HG03432 (cell line): ENCODE measurements at regions not wholly inside any gene's neighbourhood (a gene's known extent, or its start where the extent isn't known, plus 50 kb on each side); places are given as distances from the start of the nearest gene placed in this dataset.

Source experiments
- ATAC-seq: cut with Tn5 transposase; IDR thresholded peaks from one replicate; pipeline ENCODE4 v1.9.1; 2021; ENCODE audit warnings: mild to moderate bottlenecking, moderate library complexity; ENCODE audit not compliant: unreplicated experiment

DNA sequence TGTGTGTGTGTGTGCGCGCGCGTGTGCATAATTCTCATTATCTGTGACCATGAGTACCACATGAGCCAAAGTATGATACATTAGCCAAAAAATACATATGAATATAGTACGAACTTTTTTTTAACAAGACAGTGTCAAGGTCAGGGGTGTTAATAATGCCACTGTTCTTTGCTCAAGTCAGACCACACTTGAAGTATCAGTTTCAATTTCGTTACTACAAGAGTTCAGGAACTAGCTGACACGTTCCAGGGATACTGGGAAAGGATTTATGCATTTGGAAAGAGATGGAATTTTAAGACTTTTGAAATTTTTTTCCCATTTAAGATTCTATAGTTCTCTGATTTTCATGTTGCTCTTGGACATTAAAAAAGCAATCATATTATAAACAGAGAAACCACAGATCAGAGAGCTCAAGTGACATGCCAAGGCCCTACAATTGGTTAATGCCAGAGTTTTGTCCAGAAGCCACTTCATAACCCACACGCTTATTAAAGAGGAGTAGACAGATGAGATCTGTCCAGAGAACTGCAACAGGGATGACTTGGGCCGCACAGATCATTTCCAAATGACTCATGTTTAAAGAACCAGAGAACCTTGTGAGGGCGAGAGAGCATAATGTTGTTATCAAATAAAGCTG is 718.8 kb upstream of the SGCG start:
- ATAC-seq: no peak

DNA sequence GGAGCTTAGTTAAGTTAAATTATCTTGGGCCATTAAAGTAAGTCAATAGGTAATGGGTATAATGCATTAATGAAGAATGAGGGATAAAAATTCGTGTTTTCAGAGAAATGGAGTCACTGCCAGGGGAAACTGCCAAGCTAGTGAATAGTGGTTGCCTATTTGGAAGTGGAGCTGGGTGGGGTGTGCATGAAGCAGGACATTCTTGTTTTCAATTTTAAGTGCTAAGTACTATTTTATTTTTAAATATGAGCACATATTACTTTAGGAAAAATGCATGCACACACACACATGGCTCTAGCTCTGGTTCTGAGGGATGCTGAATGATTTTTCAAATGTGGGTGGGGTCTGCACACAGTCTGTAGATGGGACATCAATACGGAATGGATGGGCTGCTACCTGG is 717.7 kb upstream of the SGCG start:
- ATAC-seq: no peak

DNA sequence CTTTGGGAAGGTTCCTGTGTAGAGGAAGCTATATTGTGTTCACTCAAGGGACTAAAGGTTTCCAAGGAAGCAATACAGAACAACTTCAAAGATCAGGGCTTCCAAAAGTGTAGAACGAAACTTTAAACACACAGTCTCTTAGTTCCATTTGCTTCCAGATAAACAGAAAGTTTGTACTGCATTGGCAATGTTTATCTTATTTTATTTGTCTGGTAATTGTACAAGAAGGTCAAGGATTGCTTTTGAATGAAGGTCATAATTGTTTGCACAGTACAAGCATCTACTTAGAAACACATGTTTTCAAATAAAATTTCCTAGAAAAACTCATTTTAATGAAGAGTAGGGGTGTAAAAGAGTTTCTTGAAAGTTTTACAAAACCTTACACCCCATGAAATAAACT is 712.7 kb upstream of the SGCG start:
- no peak for ATAC-seq

DNA sequence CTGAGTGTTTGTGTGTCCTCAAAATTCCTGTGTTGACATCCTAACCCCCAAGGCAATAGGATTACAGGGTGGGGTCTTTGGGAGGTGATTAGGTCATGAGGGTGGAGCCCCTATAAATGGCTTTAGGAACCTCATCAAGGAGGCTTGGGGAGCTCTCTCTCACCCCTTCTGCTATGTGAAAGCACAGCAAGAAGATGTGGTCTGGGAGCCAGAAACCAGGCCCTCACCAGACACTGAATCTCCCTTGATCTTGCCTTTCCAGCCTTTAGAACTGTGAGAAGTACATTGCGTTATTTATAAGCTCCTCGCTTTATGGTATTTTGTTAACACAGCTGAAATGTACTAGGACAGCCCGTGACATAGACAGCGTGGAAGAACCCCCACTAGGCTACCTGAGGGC is 712.0 kb upstream of the SGCG start:
- no peak for ATAC-seq

DNA sequence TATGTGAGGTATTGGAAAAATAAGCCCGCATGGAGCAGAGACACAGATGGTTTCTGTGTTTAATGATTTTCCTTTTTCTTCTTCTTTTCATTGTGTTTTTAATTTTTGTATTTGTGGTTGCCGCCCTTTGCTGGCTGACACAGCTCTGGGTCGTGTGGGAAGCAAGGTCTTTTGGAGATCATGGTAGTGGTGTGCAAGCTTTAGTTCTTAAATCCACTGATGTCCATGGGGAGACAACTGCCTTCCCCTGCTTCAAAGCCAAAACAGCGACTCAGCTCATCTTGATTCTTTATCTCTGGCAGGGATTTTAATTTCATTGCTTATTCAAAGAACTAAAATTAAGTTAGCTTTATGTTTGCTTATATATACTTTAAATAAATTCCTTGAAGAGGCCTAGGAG is 711.3 kb upstream of the SGCG start:
- ATAC-seq: no peak

DNA sequence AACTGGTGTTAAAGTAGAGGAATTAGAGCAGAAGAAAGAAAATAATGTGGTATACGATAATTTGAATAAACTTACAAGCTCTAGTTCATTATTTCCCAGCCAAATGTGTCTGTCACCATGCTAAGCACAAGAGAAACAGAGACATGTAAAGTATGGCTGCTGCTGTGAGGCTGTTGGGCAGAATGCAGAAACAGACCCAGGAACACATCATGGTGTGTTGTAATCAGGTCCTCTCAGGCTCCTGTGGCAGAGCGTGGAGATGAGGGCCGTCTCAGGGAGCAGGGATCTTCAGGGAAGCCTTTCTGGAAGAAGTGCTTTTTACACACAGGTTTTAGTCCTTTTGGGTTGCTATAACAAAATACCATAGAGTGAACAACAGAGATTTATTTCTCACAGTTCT is 710.7 kb upstream of the SGCG start:
- ATAC-seq: no peak

DNA sequence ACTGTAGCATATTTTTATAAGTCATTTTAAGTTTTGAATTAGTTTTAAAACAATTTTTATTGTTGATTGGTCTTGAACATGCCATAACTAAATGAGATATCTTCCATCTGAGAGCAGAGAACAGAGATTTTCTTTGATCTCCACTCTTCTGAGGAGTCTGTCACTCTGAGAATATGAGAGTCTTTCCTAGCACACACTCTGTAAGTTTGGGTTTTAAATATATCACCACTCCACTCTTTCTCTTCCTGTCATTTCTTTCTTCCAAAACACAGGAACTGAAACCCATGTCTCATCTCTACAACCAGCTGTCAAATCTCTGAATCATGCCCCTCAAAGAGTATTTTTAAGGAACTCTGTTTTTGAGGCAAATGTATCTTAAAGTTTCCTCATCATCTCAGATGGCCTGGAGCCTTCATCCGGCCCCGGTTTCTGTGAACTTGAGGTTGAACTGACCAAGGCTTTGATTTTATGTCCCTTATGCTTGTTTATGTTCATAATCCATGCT is 698.2 kb upstream of the SGCG start:
- no peak for ATAC-seq

DNA sequence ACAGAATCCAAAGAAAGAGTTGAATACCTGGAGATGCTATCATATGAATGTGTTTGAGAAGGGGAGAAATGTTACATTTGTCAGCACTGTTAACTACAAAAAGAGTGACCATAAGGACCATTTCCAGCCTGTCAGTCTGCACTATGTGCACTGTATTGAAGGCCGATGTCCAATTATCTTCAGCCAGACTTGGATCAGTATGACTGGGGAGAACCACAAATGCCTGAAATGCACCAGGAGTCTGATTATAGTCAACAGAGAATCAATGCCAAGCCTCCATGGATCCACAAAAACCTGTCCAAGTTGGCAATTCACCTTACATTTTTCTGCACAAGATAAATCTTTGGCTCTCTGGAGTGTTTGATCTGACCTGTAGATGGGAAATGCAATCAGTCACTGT is 697.5 kb upstream of the SGCG start:
- no peak for ATAC-seq

DNA sequence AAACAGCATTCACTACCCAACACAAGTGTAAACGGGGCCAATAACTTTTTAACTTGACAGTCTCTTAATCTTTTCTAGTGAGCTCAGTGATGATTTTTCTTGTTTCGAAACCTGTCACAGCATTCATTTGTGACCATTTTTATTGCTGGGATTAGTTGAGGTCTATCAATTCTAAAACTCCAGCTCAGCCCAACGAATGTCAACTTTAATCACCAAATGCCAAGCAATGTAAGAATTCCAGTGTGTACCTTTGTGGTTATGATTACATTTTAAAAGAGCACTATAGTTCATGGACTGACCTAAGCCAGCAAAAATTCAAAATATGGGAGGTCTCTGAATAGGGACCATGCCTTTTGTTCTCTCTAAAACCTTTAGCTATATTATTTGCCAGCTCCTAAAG is 694.3 kb upstream of the SGCG start:
- ATAC-seq: no peak

DNA sequence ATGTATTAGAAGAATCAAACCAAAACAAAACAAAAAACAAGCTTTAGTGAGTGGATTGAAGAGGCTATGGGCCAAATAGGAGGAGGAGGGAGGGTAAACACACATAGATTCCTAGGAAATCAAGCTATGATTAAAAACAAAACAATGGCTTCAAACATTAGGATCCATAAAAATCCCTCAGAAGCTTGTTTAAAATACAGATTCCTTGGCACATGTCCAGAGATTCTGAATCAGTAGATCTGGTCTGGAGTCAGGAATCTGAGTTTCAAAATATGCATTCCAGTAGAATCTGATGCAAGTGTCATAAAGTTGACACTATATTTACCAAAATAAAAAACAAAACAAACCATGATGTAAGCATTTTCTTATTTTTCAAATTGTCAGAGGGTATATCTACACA is 692.8 kb upstream of the SGCG start:
- ATAC-seq: no peak

DNA sequence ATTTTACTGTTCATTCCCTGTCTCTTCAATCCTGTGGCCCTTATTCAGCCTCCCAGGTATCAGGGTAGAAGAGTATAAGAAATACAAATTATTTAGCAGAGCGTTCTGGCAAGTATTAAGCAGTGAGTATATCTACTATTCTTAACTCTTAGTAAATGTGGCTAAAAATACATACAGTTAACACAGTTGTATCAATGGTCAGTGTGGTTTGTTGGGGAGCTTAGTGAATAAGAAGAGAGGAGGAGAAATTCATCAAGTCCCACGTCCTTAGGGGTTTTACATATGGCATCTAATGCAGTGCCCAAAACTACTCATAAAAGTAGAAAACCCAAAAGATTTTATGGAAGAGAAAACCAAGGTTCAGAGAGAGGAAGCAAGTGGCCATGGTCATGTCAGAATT is 691.0 kb upstream of the SGCG start:
- ATAC-seq: no peak

DNA sequence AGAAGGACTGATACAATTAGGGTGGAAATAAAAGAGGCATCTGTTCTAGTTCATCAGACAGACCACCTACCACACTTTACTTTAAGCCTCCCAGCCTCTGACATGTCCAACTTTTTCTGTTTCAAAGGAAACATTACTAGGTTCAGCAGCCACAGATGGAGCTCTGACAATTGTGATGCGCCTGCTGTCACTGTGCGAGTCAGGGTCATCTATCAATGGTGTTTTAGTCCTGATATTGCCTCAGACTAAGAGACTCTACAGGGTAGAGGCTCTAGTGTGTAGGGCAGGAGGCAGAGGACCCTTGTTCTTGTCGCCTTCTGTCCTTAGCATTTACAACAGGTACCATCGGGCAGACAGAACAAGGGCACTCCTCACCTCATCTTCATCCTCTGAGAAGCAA is 685.0 kb upstream of the SGCG start:
- no peak for ATAC-seq

DNA sequence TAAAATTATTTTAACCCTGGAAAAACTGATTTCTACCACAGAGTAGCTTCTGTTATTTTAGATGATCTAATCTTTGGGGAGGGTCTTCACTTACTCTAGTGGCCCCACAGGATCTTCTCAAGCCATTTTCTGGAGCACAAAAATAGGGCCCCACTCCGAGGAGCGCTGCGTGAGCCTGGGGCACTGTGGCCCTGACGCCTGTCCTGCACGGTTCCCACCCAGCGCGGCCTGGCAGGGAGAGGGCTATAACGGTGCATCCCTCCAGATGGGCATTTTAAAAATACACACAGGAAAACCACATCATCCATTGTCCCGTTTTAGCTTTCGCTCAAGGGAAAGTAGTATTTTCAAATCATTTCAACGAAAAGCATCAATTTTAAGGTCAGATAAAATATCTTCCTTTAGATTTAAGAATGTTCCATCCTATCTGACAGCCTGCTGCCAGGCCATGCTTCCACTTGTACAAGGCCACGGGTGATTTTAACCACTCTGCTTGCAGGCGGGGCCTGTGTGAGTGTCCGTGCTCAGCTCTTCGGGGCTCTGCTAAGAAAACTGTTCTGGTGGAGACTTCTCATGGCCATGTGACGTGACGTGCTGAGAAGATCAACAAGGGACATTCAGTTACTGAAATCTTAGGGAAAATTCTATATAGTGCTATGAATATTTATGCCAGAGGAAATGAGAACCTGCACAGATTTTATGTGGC is 683.8 kb upstream of the SGCG start:
- no peak for ATAC-seq

DNA sequence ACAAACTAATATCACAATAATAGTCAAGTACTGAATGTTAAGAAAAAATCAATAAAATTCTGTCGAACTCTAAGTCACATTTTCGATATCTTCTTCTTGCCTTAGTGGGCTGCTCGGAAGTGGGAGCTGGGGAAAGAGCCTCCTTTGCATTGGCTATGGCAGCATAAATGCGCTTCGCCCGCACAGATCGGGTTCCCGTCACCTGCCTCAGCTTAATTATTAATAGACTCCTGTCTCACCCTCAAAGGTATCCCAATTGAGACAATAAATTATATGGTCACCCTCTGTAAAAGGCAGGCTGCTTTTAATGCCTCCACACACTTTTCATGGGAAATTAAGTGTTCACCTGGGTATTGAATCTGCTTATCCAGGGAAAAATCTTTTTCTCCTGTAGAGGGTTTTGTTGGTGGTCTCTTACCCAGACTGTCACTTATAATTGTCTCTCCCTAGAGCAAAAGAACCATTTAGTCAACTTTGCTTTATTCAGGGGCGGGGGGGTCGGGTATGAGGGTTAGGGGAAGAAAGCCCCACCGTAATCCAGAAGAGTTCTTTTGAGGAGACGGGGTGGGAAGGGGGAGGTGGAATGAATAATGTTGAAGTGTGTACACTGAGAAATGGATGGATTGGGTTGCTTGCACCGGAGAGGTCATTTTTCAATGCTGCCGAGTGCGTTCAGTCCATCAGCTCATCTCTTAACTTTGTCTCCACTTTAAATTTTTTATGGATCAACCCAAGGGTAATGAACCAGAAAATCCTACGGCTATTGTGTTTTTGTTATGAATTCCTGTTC is 682.6 kb upstream of the SGCG start:
- ATAC-seq: no peak

DNA sequence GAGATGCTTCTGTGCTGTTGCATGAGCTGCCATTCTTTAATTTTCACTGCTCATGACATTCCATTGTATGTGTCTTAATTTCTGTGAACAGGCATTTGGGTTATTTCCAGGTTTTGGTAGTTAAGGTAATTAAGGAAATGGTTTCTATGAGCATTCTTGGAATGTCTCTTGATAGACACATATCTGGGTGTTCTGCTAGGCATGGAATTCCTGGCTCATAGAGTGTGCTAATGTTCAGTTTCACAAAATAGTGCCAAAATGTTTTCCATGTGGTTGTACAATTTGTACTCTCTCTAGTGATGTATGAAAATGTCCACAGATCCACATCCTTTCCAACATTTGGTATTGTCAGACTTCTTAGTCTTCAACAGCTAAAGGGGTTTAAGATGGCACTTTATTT is 680.9 kb upstream of the SGCG start:
- no peak for ATAC-seq

DNA sequence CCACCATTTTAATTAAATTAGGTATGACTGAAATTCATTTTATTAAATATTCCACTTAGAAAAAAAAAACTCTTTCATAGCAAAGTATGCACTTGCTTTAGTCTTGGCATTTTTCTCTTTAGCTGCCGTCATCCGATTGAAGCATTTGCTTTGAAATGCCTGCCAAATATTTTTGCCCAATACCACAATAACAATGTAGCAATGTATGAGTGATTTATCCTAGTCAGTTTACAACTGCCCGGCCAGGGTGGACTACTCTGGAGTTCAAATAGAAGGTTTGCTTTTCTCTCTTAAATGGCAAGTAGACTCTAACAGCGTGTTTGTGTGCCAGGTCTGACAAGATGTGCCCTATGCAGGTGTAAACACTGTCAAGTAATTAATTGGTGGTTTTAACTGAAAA is 675.3 kb upstream of the SGCG start:
- ATAC-seq: no peak

DNA sequence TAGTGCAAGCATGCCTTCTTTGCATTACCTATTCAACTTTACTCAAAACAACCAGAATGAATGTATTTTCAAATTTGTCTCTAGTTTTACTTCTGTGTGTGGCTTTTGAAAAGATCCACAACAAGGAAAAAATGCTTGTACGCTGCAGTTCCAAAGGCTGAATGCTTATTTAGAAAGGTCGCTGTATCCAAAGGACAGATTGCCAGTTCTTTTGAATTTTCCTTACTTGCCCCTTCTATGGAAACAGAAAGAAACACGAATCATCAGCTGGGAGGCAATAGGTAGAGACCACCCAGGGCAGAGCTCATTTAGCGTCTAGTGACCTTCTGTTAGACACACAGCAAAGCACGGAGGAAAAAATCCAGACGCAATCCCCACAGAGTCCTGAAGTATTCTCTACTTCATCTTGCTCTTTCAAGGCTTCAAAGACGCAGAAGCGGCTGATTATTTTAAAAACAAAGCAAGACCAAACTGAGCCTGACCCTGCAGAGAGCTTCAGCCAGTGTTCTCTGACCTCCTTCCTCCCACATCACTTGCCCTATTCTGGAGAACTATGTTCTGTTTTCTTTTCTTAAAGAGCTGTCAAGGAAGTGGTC is 674.6 kb upstream of the SGCG start:
- ATAC-seq: no peak

DNA sequence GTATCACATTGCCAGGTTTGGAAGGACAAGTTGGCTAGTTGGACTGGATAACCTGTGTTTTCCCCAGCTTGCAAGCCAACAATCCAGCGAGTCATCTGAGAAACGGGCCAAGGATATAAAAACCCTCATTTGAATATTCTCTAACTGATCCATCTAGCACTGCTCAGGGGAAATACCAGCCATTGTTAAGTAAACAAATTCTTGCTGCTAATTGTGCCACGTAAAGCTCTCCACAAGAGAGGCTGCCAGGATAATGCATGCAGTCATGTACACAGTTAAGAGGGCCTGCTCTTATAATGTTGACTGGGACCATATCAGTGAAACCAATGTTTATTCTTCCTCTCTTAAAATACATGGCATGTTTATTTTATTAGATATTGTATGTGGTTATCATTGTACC is 663.2 kb upstream of the SGCG start:
- ATAC-seq: no peak

DNA sequence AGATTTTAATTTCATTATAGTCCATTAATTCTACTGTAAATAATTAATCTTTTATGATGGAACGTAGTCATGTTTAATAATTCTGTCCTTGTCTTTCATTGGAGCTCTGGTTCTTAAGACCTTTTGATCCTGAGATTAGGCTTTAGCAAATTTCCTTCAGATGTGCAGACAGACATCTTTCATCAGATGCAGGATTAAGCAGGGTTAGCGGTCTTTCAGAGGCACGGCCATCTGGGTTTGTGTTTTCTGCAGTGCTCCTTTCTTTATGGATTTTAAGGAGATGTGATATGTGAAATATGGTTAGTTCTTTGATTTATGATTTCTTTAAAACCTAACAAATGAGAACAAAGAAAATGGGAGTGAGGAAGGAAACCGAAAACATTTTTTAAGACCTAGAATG is 643.9 kb upstream of the SGCG start:
- ATAC-seq: no peak

DNA sequence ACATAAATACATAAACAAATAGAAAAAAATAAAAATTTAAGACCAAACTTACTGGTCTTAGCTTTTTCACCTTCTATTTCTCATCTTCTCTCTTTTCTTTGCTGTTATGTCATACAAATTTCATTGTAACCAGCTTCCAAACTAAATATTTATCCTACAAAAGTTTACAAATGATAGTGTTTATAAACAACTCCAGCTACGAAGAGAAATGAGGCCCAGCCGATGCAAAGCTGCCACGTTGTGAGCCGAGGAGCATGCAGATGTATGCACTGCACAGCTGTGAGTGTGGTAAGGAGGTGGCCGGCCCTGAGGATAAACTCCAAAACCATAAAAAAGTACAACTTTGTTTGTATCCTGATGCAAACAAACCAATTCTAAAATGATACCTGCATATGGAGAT is 642.4 kb upstream of the SGCG start:
- ATAC-seq: no peak

DNA sequence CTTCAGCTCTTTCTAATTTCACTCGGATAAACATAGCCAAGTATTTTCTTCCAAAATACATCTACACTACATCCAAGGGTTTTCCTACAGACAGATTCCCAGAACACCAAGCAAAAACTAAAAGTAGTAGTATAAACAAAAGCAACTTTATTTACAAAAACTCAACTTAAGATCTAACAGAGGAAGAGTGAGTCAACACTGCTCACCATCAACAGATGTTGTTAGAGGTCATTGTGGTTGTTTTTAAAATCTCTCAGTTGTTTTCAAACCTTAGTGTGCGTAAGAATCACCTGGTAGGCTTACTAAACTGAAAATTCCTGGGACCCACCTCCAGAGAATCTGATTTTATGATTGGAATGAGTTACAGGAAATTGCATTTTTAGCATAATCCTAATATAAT is 631.7 kb upstream of the SGCG start:
- ATAC-seq: no peak

DNA sequence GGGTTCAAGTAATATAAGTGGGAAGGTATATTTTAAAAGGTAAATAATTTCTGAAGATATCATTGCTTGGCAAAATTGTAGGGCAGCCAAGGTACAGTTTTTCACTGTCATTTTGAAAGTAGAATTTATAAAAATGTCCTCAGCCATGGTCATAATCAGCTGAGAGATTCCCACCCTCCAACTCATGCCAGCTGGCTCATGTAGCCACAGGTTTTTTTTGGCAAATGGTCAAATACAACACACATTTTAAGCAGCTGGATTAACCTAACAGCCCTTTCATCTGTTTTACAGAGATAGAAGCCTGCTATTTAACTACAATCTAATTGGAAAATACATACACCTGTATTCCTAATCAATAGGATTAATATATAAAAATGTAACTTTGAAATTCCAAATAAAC is 619.2 kb upstream of the SGCG start:
- ATAC-seq: no peak
